ENCODE measurements at regions not wholly inside any gene's neighbourhood (a gene's known extent, or its start where the extent isn't known, plus 50 kb on each side); places are given as distances from the start of the nearest gene placed in this dataset.

DNA sequence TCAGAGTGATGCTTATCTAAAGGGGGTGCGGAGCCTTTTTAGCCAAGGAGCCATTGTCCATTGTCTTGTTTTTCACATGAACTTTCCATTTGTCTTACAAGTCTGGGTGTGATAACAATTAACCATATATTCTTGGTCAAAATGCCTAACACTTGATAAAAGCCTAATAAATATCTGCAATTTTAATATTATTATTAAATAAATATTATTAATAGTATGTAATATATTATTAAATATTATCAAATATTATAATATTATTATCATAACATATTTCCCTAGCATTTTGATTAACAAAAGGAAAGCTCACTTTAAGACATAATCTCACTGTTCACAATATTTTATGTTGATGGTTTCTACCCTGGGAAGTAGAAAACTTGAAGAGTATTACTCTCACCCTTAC, 1143.6 kb upstream of the GYPC start:
- Histone ChIP-seq H3K4me1 (ENCODE audit: insufficient read depth) (no peaks in the 10 kb centered on the region), H3K9me3 (no peaks in the 10 kb centered on the region), H3K4me3 (no peak overlapping the region), H3K27me3 (no peaks in the 10 kb centered on the region), H3K36me3 (no peaks in the 10 kb centered on the region), H3K27ac (no peak overlapping the region)
- TF ChIP-seq, protein P1, sequence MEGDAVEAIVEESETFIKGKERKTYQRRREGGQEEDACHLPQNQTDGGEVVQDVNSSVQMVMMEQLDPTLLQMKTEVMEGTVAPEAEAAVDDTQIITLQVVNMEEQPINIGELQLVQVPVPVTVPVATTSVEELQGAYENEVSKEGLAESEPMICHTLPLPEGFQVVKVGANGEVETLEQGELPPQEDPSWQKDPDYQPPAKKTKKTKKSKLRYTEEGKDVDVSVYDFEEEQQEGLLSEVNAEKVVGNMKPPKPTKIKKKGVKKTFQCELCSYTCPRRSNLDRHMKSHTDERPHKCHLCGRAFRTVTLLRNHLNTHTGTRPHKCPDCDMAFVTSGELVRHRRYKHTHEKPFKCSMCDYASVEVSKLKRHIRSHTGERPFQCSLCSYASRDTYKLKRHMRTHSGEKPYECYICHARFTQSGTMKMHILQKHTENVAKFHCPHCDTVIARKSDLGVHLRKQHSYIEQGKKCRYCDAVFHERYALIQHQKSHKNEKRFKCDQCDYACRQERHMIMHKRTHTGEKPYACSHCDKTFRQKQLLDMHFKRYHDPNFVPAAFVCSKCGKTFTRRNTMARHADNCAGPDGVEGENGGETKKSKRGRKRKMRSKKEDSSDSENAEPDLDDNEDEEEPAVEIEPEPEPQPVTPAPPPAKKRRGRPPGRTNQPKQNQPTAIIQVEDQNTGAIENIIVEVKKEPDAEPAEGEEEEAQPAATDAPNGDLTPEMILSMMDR (IDR thresholded peaks at IDR 0.05): no peak
- TF ChIP-seq POLR2A (IDR thresholded peaks at IDR 0.05) (no peak), EP300 (IDR thresholded peaks at IDR 0.05) (no peak)
- no peak for DNase-seq
- intact Hi-C loops (cut with DNase I): no loop called here
- WGBS, 3 donors: 90 to 98% (median 92%) methylated on average over 1 of the region's 1 CpG

DNA sequence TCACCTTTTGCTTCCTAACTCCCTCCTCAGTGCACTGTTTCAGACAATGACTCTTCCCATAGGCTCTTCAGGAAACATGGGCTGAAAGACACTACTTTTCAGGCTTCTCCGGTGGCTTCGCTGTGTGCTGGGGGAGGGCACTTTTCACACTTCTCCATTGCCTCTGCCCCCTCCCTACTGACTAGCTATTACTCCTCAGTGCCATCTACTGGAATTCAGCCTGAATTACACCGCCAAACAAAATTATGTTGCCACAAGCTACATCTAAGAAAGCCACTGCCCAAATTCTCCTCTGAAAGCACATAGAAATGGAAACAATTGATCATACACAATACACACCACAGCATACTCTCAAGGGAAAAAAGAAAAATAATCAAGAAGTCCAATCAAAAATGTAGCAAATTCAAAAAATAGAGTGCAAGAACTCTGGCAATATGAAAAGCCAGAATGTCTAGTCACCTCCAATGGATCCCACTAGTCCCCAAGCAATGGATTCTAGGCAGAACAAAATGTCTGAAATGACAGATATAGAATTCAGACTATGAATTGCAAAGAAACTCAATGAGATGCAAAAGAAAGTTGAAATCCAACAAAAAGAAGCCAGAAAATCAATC, 1139.4 kb upstream of the GYPC start:
- Histone ChIP-seq H3K36me3 (no peaks in the 10 kb centered on the region), H3K27ac (no peak overlapping the region), H3K4me3 (no peak overlapping the region), H3K9me3 (no peaks in the 10 kb centered on the region), H3K4me1 (ENCODE audit: insufficient read depth) (no peaks in the 10 kb centered on the region), H3K27me3 (no peaks in the 10 kb centered on the region)
- intact Hi-C loops (cut with DNase I): no loop called here
- DNase-seq: no peak
- WGBS, 3 donors: 55 to 60% (median 59%) methylated on average over 3 of the region's 3 CpGs
- TF ChIP-seq, protein P1 (IDR thresholded peaks at IDR 0.05): no peak
- no peak for TF ChIP-seq POLR2A (IDR thresholded peaks at IDR 0.05)
- no peak for TF ChIP-seq EP300 (IDR thresholded peaks at IDR 0.05)

DNA sequence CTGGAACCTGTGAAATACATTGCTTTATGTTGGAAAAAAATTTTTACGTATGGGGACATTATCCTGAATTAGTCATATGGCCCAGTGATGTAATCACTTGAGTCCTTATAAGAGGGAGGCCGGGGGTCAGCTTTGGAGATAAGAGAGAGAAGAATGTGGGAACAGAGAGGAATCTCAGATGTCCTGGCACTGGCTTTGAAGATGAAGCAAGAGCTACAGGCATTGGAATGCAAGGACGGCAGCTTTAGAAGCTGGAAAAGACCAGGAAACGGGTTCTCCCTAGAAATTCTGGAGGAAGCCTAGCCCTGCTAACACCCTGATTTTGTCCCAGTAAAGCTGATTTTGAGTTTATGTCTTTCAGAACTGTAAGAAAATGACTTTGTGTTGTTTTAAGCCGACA, 1129.9 kb upstream of the GYPC start:
- TF ChIP-seq POLR2A (IDR thresholded peaks at IDR 0.05) (no peak), EP300 (IDR thresholded peaks at IDR 0.05) (no peak)
- TF ChIP-seq, protein P1 (IDR thresholded peaks at IDR 0.05): no peak
- H3K36me3 ChIP-seq: no peaks in the 10 kb centered on the region
- H3K4me3 ChIP-seq: no peak overlapping the region
- no peak overlapping the region for H3K27ac ChIP-seq
- 47 to 61% (median 48%) methylated on average over 5 of the region's 5 CpGs for WGBS, 3 donors
- H3K27me3 ChIP-seq: no peaks in the 10 kb centered on the region
- no peak for DNase-seq
- no peaks in the 10 kb centered on the region for H3K9me3 ChIP-seq
- intact Hi-C loops (cut with DNase I): no loop called here
- H3K4me1 ChIP-seq (ENCODE audit: insufficient read depth): no peaks in the 10 kb centered on the region

DNA sequence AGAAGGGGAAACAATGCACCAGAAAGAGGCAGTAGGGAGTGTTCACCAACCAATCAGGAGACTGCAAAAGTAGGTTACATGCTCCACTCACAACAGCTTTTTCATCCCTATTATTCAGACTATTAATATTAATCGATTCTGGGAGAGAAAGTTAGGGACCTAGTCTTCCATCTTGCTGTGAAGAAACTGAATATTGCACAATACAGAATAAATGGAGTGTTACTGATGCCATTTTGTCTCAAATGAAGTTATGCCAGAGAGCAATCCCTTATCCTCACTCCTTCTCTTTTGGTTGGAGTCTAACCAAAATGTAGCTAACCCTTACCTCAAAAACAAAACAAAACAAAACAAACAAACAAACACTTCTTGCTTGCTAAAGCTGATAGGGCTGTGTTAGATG, 1120.9 kb upstream of the GYPC start:
- Histone ChIP-seq H3K9me3 (no peaks in the 10 kb centered on the region), H3K27me3 (no peaks in the 10 kb centered on the region), H3K4me1 (ENCODE audit: insufficient read depth) (no peaks in the 10 kb centered on the region), H3K27ac (no peak overlapping the region), H3K4me3 (no peak overlapping the region), H3K36me3 (no peaks in the 10 kb centered on the region)
- TF ChIP-seq EP300 (IDR thresholded peaks at IDR 0.05) (no peak), POLR2A (IDR thresholded peaks at IDR 0.05) (no peak)
- TF ChIP-seq, protein P1 (IDR thresholded peaks at IDR 0.05): no peak
- WGBS, 3 donors: 65 to 71% (median 69%) methylated on average over 1 of the region's 1 CpG
- intact Hi-C loops (cut with DNase I): no loop called here
- DNase-seq: no peak
